Thyroid gland (tissue), 4 donors: ENCODE measurements at regions not wholly inside any gene's neighbourhood (a gene's known extent, or its start where the extent isn't known, plus 50 kb on each side); places are given as distances from the start of the nearest gene placed in this dataset.

ENCODE experiments used
- CTCF ChIP-seq, 6 experiments: fragments of 200-600 bp in 3 of 6; fragments of 450-650 bp in 3 of 6; sonication (generic) in 3 of 6; IDR thresholded peaks; one replicate each; pipeline ENCODE4 v1.5.1; 2016 to 2019; ENCODE audit warnings: antibody characterized with exemption in 6 of 6, mild to moderate bottlenecking in 2 of 6, inconsistent platforms in 1 of 6, moderate library complexity in 1 of 6
- POLR2A ChIP-seq, 2 donors: fragments of 450-650 bp; IDR thresholded peaks; one replicate each; pipeline ENCODE4 v1.6.1; 2017; ENCODE audit warnings: antibody characterized with exemption in 2 of 2, mild to moderate bottlenecking in 2 of 2, moderate library complexity in 1 of 2

- TF ChIP-seq CTCF (IDR thresholded peaks at IDR 0.05) (no peak), POLR2A (IDR thresholded peaks at IDR 0.05) (no peak)
Observed at GRCh38 chr18:75625966-75626365, 198.5 kb upstream of the SMIM21 start.
